ENCODE measurements at regions not wholly inside any gene's neighbourhood (a gene's known extent, or its start where the extent isn't known, plus 50 kb on each side); places are given as distances from the start of the nearest gene placed in this dataset.

DNA sequence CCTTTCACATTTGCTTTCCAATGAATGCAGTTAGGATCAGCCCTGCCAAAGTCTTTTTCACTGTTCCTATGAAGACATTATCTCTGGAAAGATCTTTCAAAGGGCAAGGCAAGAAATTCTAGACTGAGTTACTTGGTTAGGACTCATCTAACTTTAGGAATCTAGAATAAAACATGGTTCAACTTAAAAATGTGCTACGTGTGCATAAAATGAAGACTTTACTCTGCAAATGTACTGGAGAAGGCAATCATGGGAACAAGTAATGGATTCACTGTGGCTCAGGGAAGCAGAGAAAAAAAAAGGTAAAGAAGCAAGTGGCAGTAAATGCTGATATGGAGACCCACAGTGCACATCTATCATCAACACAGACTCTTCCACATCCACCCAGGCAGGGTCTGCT is 297.4 kb downstream of the HNRNPD start:
- TF ChIP-seq, protein P1, sequence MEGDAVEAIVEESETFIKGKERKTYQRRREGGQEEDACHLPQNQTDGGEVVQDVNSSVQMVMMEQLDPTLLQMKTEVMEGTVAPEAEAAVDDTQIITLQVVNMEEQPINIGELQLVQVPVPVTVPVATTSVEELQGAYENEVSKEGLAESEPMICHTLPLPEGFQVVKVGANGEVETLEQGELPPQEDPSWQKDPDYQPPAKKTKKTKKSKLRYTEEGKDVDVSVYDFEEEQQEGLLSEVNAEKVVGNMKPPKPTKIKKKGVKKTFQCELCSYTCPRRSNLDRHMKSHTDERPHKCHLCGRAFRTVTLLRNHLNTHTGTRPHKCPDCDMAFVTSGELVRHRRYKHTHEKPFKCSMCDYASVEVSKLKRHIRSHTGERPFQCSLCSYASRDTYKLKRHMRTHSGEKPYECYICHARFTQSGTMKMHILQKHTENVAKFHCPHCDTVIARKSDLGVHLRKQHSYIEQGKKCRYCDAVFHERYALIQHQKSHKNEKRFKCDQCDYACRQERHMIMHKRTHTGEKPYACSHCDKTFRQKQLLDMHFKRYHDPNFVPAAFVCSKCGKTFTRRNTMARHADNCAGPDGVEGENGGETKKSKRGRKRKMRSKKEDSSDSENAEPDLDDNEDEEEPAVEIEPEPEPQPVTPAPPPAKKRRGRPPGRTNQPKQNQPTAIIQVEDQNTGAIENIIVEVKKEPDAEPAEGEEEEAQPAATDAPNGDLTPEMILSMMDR (IDR thresholded peaks at IDR 0.05; ENCODE audit: control extremely low read depth in 1 of 3, insufficient read depth in 1 of 3, low read depth in 1 of 3, low read length in 3 of 3) = no peak
- TF ChIP-seq YY1 (IDR thresholded peaks at IDR 0.05; ENCODE audit: low read depth, low read length) (no peak), GABPA (IDR thresholded peaks at IDR 0.05; ENCODE audit: borderline replicate concordance, insufficient read depth, low read length) (no peak), CREB1 (IDR thresholded peaks at IDR 0.05) (no peak)

Measured in H1 (cell line).